GM23338 (cell line): ENCODE measurements at regions not wholly inside any gene's neighbourhood (a gene's known extent, or its start where the extent isn't known, plus 50 kb on each side); places are given as distances from the start of the nearest gene placed in this dataset.

Experiments used
- ATAC-seq: fragments of 200-7000 bp; cut with Tn5 transposase; 3 replicates; pipeline ENCODE4 v1.9.1; 2020
- DNase-seq: peaks from one replicate; pipeline ENCODE4 v3.0.0-alpha.2; 2015; ENCODE audit warnings: low spot score
- H2AFZ ChIP-seq: fragments of 200-600 bp; sonication (generic); 2 replicates; pipeline ENCODE4 v1.8.0; 2016; ENCODE audit warnings: antibody characterized with exemption, mild to moderate bottlenecking, moderate library complexity
- H3F3A ChIP-seq: fragments of 200-600 bp; sonication (generic); replicated peaks from 2 replicates; pipeline ENCODE4 v1.8.0; 2017; ENCODE audit warnings: antibody characterized with exemption, mixed run types, low read depth
- H3K27ac ChIP-seq: fragments of 200-600 bp; sonication (generic); 2 replicates; pipeline ENCODE4 v1.6.1; 2016; ENCODE audit warnings: low read depth
- H3K27me3 ChIP-seq: fragments of 200-600 bp; sonication (generic); 2 replicates; pipeline ENCODE4 v1.8.0; 2016; ENCODE audit warnings: mild to moderate bottlenecking, mixed run types, moderate library complexity; ENCODE audit not compliant: insufficient read depth
- H3K36me3 ChIP-seq: fragments of 200-600 bp; sonication (generic); 2 replicates; pipeline ENCODE4 v1.8.0; 2016; ENCODE audit warnings: mild to moderate bottlenecking; ENCODE audit not compliant: insufficient read depth
- H3K4me1 ChIP-seq: fragments of 200-600 bp; sonication (generic); 2 replicates; pipeline ENCODE4 v1.8.0; 2016; ENCODE audit warnings: mild to moderate bottlenecking, moderate library complexity; ENCODE audit not compliant: insufficient read depth
- H3K4me2 ChIP-seq: fragments of 200-600 bp; sonication (generic); 2 replicates; pipeline ENCODE4 v1.7.1; 2017; ENCODE audit warnings: mixed run types
- H3K4me3 ChIP-seq: fragments of 200-600 bp; sonication (generic); 2 replicates; pipeline ENCODE4 v1.6.1; 2016; ENCODE audit warnings: mixed run types
- H3K79me2 ChIP-seq: fragments of 200-600 bp; sonication (generic); replicated peaks from 2 replicates; pipeline ENCODE4 v1.8.0; 2017; ENCODE audit warnings: mild to moderate bottlenecking; ENCODE audit not compliant: insufficient read depth
- H3K9me2 ChIP-seq: fragments of 200-600 bp; sonication (generic); 2 replicates; pipeline ENCODE4 v1.8.0; 2017; ENCODE audit not compliant: insufficient read depth
- H4K20me1 ChIP-seq: fragments of 200-600 bp; sonication (generic); replicated peaks from 2 replicates; pipeline ENCODE4 v1.8.0; 2017; ENCODE audit warnings: mild to moderate bottlenecking; ENCODE audit not compliant: insufficient read depth
- H3K27ac Mint-ChIP-seq: 2 replicates; pipeline ENCODE4 v1.8.0; 2020; ENCODE audit warnings: inconsistent platforms, mild to moderate bottlenecking, moderate library complexity, mixed read lengths
- H3K27me3 Mint-ChIP-seq: 3 replicates; pipeline ENCODE4 v1.8.0; 2022; ENCODE audit warnings: low read depth, mild to moderate bottlenecking, moderate library complexity, mixed read lengths, inconsistent platforms; ENCODE audit not compliant: insufficient read depth, poor library complexity
- H3K36me3 Mint-ChIP-seq: 3 replicates; pipeline ENCODE4 v1.8.0; 2021; ENCODE audit warnings: low read depth, mild to moderate bottlenecking, inconsistent platforms, moderate library complexity, mixed read lengths
- H3K4me1 Mint-ChIP-seq: 3 replicates; pipeline ENCODE4 v1.8.0; 2020; ENCODE audit warnings: mild to moderate bottlenecking, inconsistent platforms, mixed read lengths
- H3K4me3 Mint-ChIP-seq: 3 replicates; pipeline ENCODE4 v1.8.0; 2021; ENCODE audit warnings: moderate library complexity, mild to moderate bottlenecking, inconsistent platforms, mixed read lengths
- H3K9me3 Mint-ChIP-seq: 3 replicates; pipeline ENCODE4 v1.8.0; 2020; ENCODE audit warnings: moderate library complexity, mild to moderate bottlenecking, inconsistent platforms, mixed read lengths
- CREB1 ChIP-seq: fragments of 250-450 bp; sonication (Bioruptor Pico); IDR thresholded peaks from 2 replicates; pipeline ENCODE4 v1.5.0; 2020; ENCODE audit warnings: low read depth, mild to moderate bottlenecking, moderate library complexity
- EZH2 ChIP-seq: fragments of 200-600 bp; sonication (generic); IDR thresholded peaks from one replicate; pipeline ENCODE4 v1.8.0; 2017; ENCODE audit warnings: antibody characterized with exemption, mild to moderate bottlenecking, low read depth; ENCODE audit not compliant: unreplicated experiment
- EZH2phosphoT487 ChIP-seq: fragments of 200-600 bp; sonication (generic); IDR thresholded peaks from one replicate; pipeline ENCODE4 v1.8.1; 2018; ENCODE audit warnings: antibody characterized with exemption; ENCODE audit not compliant: unreplicated experiment
- JUNB ChIP-seq: IDR thresholded peaks from one replicate; pipeline ENCODE4 v1.6.1; 2016; ENCODE audit warnings: antibody characterized with exemption; ENCODE audit not compliant: unreplicated experiment
- POLR2AphosphoS5 ChIP-seq: IDR thresholded peaks from 2 replicates; pipeline ENCODE4 v1.6.1; 2016; ENCODE audit warnings: antibody characterized with exemption, low read depth
- TF ChIP-seq, protein P1 (sequence below): fragments of 250-450 bp; sonication (Bioruptor Pico); IDR thresholded peaks from 2 replicates; pipeline ENCODE4 v1.5.0; 2020; ENCODE audit warnings: mild to moderate bottlenecking, moderate library complexity

DNA sequence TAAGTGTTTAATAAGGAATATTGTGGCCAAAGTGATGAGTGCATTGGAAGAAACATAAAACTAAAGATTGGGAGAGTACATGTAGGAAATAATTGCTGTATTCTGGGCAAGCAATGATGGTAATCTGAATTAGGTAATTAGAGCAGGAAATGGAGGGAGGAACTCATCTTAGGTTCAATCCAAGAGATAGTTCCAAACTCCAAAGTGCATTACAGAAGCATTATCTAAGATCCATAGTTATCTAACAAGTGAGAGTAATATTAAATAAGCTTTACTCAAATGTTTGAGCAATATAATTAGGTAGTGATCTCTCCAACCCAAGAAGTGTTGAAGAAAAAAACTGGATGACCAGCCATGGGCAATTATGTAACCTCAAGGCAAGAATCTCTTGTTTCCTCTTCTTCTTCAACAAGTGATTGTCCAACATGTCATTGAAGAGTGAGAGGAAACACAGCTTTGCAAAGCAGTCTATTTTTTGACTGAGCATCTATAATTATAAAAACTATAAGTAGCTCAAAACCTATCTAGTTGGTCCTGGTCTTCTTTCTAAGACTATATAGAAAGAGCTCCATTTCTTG, 181.2 kb upstream of the TNFAIP3 start (continued):
- no peak for TF ChIP-seq CREB1 (CRISPR knock-in tag)
- no peak for TF ChIP-seq JUNB
- TF ChIP-seq, protein P1, sequence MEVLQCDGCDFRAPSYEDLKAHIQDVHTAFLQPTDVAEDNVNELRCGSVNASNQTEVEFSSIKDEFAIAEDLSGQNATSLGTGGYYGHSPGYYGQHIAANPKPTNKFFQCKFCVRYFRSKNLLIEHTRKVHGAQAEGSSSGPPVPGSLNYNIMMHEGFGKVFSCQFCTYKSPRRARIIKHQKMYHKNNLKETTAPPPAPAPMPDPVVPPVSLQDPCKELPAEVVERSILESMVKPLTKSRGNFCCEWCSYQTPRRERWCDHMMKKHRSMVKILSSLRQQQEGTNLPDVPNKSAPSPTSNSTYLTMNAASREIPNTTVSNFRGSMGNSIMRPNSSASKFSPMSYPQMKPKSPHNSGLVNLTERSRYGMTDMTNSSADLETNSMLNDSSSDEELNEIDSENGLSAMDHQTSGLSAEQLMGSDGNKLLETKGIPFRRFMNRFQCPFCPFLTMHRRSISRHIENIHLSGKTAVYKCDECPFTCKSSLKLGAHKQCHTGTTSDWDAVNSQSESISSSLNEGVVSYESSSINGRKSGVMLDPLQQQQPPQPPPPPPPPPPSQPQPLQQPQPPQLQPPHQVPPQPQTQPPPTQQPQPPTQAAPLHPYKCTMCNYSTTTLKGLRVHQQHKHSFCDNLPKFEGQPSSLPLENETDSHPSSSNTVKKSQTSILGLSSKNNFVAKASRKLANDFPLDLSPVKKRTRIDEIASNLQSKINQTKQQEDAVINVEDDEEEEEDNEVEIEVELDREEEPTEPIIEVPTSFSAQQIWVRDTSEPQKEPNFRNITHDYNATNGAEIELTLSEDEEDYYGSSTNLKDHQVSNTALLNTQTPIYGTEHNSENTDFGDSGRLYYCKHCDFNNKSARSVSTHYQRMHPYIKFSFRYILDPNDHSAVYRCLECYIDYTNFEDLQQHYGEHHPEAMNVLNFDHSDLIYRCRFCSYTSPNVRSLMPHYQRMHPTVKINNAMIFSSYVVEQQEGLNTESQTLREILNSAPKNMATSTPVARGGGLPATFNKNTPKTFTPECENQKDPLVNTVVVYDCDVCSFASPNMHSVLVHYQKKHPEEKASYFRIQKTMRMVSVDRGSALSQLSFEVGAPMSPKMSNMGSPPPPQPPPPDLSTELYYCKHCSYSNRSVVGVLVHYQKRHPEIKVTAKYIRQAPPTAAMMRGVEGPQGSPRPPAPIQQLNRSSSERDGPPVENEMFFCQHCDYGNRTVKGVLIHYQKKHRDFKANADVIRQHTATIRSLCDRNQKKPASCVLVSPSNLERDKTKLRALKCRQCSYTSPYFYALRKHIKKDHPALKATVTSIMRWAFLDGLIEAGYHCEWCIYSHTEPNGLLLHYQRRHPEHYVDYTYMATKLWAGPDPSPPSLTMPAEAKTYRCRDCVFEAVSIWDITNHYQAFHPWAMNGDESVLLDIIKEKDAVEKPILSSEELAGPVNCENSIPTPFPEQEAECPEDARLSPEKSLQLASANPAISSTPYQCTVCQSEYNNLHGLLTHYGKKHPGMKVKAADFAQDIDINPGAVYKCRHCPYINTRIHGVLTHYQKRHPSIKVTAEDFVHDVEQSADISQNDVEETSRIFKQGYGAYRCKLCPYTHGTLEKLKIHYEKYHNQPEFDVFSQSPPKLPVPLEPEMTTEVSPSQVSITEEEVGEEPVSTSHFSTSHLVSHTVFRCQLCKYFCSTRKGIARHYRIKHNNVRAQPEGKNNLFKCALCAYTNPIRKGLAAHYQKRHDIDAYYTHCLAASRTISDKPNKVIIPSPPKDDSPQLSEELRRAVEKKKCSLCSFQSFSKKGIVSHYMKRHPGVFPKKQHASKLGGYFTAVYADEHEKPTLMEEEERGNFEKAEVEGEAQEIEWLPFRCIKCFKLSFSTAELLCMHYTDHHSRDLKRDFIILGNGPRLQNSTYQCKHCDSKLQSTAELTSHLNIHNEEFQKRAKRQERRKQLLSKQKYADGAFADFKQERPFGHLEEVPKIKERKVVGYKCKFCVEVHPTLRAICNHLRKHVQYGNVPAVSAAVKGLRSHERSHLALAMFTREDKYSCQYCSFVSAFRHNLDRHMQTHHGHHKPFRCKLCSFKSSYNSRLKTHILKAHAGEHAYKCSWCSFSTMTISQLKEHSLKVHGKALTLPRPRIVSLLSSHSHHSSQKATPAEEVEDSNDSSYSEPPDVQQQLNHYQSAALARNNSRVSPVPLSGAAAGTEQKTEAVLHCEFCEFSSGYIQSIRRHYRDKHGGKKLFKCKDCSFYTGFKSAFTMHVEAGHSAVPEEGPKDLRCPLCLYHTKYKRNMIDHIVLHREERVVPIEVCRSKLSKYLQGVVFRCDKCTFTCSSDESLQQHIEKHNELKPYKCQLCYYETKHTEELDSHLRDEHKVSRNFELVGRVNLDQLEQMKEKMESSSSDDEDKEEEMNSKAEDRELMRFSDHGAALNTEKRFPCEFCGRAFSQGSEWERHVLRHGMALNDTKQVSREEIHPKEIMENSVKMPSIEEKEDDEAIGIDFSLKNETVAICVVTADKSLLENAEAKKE = no peak

- DNase-seq = no peak
- peaks cover 3% of the 10 kb centered on the region for H3K27me3 Mint-ChIP-seq
- 0 out of 2 replicates have a peak, but pooled peaks cover 8% of the 10 kb centered on the region for H3K9me2 ChIP-seq
- no peak overlapping the region for H3K4me3 Mint-ChIP-seq
- H3K4me1 Mint-ChIP-seq = no peaks in the 10 kb centered on the region
- H3K27me3 ChIP-seq = no peaks in the 10 kb centered on the region
- H3K36me3 ChIP-seq = no peaks in the 10 kb centered on the region
- ATAC-seq = no peak
- H3K36me3 Mint-ChIP-seq = no peaks in the 10 kb centered on the region
- H3K9me3 Mint-ChIP-seq = no peaks in the 10 kb centered on the region
- H4K20me1 ChIP-seq = no peaks in the 10 kb centered on the region
- no peaks in the 10 kb centered on the region for H3K4me1 ChIP-seq
- H2AFZ ChIP-seq = no peak overlapping the region
- no peak overlapping the region for H3K27ac ChIP-seq
- no peak overlapping the region for H3K4me2 ChIP-seq
- H3K27ac Mint-ChIP-seq = no peak overlapping the region
- H3K4me3 ChIP-seq = no peak overlapping the region
- H3K79me2 ChIP-seq = no peaks in the 10 kb centered on the region
- no peaks in the 10 kb centered on the region for H3F3A ChIP-seq
- TF ChIP-seq, protein P1 = no peak
- TF ChIP-seq EZH2phosphoT487 (no peak), POLR2AphosphoS5 (no peak), EZH2 (no peak)
These were observed 179.2 kb upstream of the TNFAIP3 start for GRCh38 chr6:137687818-137688217.
